Esophagus squamous epithelium (tissue), 4 donors: ENCODE measurements at regions not wholly inside any gene's neighbourhood (a gene's known extent, or its start where the extent isn't known, plus 50 kb on each side); places are given as distances from the start of the nearest gene placed in this dataset.

Experiments used
- POLR2A ChIP-seq, 4 donors: fragments of 450-650 bp; IDR thresholded peaks; one replicate each; pipeline ENCODE4 v1.6.1; 2017; ENCODE audit warnings: antibody characterized with exemption in 4 of 4, mild to moderate bottlenecking in 4 of 4, moderate library complexity in 3 of 4
- TF ChIP-seq, protein P1 (sequence below), 6 experiments: fragments of 450-650 bp in 4 of 6; fragments of 200-600 bp in 2 of 6; sonication (generic) in 2 of 6; IDR thresholded peaks; one replicate each; pipeline ENCODE4 v1.5.1; 2016 to 2019; ENCODE audit warnings: antibody characterized with exemption in 6 of 6, mild to moderate bottlenecking in 4 of 6, moderate library complexity in 4 of 6

DNA sequence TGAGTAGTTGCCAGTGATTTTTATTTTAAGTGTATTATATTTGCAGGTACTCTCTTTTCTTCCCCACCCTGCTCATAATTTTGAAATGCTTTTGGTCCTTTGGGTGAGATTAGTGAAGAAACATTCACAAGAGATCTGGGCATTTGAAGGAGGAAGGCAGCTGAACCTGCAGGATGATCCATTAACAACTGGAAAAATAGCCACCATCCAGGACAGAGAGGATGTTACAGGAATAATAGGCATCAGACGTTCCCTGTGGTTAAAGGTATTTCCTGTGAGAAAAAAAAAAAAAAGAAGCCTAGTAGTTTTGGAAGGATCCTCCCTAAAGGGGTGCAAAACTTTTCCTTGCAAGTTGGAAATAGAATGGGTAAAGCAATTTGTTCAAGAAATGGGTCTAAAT, 145.3 kb downstream of the SLC38A4 start:
- TF ChIP-seq, protein P1, sequence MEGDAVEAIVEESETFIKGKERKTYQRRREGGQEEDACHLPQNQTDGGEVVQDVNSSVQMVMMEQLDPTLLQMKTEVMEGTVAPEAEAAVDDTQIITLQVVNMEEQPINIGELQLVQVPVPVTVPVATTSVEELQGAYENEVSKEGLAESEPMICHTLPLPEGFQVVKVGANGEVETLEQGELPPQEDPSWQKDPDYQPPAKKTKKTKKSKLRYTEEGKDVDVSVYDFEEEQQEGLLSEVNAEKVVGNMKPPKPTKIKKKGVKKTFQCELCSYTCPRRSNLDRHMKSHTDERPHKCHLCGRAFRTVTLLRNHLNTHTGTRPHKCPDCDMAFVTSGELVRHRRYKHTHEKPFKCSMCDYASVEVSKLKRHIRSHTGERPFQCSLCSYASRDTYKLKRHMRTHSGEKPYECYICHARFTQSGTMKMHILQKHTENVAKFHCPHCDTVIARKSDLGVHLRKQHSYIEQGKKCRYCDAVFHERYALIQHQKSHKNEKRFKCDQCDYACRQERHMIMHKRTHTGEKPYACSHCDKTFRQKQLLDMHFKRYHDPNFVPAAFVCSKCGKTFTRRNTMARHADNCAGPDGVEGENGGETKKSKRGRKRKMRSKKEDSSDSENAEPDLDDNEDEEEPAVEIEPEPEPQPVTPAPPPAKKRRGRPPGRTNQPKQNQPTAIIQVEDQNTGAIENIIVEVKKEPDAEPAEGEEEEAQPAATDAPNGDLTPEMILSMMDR (IDR thresholded peaks at IDR 0.05) = no peak
- no peak for TF ChIP-seq POLR2A (IDR thresholded peaks at IDR 0.05)
